ENCODE measurements at regions not wholly inside any gene's neighbourhood (a gene's known extent, or its start where the extent isn't known, plus 50 kb on each side); places are given as distances from the start of the nearest gene placed in this dataset.

DNA sequence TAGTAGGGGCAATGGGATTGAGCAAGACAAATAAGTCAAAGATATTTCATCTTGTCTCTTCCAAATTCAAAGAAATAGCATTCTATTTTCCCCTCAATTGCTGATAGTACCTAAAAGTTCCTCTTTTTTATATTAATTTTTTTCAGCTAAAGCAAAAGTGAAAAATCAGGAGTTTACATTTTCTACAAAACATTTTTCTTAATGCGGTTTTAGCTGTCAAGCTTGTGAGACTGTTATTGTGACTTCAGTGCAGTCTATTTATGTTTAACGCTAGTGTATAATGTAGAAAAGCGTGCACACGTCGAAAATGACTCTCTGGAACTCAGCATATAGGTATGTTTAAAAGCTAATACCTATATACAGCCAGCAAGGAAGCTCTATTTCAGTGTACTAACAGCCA, 119.8 kb downstream of the BTBD3 start:
- POLR2A ChIA-PET = no interaction called here
- CTCF ChIA-PET = interaction anchor here (0.9 to 1.3 kb wide), 3 partner anchors 25 to 170 kb away, joined by 3 to 5 read pairs (median 4); no protein-coding TSS in a partner anchor
- no TSS peak for BruUV-seq (replicated peaks)
- Histone ChIP-seq H3K4me2 (ENCODE audit: insufficient read depth, low read length) (no peak overlapping the region), H3K79me2 (ENCODE audit: control insufficient read depth, insufficient read depth, low read length) (no peaks in the 10 kb centered on the region), H4K20me1 (replicated peaks; ENCODE audit: control insufficient read depth, extremely low read depth, insufficient read depth, low read length) (no peaks in the 10 kb centered on the region), H3K27me3 (ENCODE audit: control insufficient read depth in 2 of 2, insufficient read depth in 2 of 2, low read length in 2 of 2) (no peaks in the 10 kb centered on the region), H3K9me1 (replicated peaks; ENCODE audit: control insufficient read depth, extremely low read depth, insufficient read depth, low read length) (no peaks in the 10 kb centered on the region), H2AFZ (ENCODE audit: low read depth, low read length) (no peak overlapping the region), H3K9me3 (replicated peaks; ENCODE audit: control insufficient read depth, insufficient read depth, low read length) (no peaks in the 10 kb centered on the region), H3K9ac (replicated peaks; ENCODE audit: extremely low read depth, insufficient read depth, low read length) (no peak overlapping the region), H3K4me1 (ENCODE audit: control insufficient read depth, extremely low read depth, insufficient read depth, low read length) (no peaks in the 10 kb centered on the region), H3K27ac (ENCODE audit: insufficient read depth, low read depth, low read length) (no peak overlapping the region), H3K36me3 (ENCODE audit: control insufficient read depth in 2 of 2, extremely low read depth in 1 of 2, insufficient read depth in 2 of 2, low read length in 2 of 2) (no peaks in the 10 kb centered on the region), H3K4me3 (replicated peaks in 1 of 3; ENCODE audit: insufficient read depth in 1 of 3, low read depth in 1 of 3, low read length in 3 of 3) (no peak overlapping the region)
- DNase-seq (ENCODE audit: low read depth, low spot score) = no peak
- FAIRE-seq = no peak
- dilution Hi-C loops (cut with MboI; ENCODE audit: extremely low pct_ligation_motif_present, low sequenced_read_pairs) (no loop called here), intact Hi-C loops (cut with micrococcal nuclease) (no loop called here)
- no peak for TF ChIP-seq FOS (IDR thresholded peaks at IDR 0.05; ENCODE audit: borderline replicate concordance, insufficient read depth, low read length)
- TF ChIP-seq GATA2 (IDR thresholded peaks at IDR 0.05; ENCODE audit: insufficient read depth, insufficient read length, low read depth, low read length) = no peak
- TF ChIP-seq POLR2A (IDR thresholded peaks at IDR 0.05; ENCODE audit: low read depth, low read length) = no peak

DNA sequence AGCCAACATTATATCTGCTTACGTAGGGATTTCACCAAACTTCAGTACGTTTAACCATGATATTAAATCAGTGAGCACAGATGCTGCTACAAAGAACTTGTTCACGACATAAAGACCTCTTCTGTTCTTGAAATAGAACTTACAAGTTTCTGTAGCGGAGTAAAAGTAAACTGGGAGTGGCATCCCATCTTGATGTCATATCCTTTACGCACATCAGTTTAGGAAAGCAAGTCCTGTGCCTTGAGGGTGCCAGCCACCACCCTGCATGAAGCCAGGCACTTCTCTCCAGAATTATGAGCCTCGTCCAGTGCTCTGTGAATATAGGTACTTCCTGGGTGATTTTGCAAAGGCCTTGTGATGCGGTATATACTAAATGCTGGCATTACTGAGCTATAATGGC, 122.6 kb downstream of the BTBD3 start:
- Histone ChIP-seq H3K9ac (replicated peaks; ENCODE audit: extremely low read depth, insufficient read depth, low read length) (no peak overlapping the region), H3K36me3 (ENCODE audit: control insufficient read depth in 2 of 2, extremely low read depth in 1 of 2, insufficient read depth in 2 of 2, low read length in 2 of 2) (no peaks in the 10 kb centered on the region), H3K4me1 (ENCODE audit: control insufficient read depth, extremely low read depth, insufficient read depth, low read length) (no peaks in the 10 kb centered on the region), H3K27me3 (ENCODE audit: control insufficient read depth in 2 of 2, insufficient read depth in 2 of 2, low read length in 2 of 2) (no peaks in the 10 kb centered on the region), H3K9me1 (replicated peaks; ENCODE audit: control insufficient read depth, extremely low read depth, insufficient read depth, low read length) (no peaks in the 10 kb centered on the region), H3K4me2 (ENCODE audit: insufficient read depth, low read length) (no peak overlapping the region), H3K9me3 (replicated peaks; ENCODE audit: control insufficient read depth, insufficient read depth, low read length) (no peaks in the 10 kb centered on the region), H3K4me3 (replicated peaks in 1 of 3; ENCODE audit: insufficient read depth in 1 of 3, low read depth in 1 of 3, low read length in 3 of 3) (no peak overlapping the region), H3K27ac (ENCODE audit: insufficient read depth, low read depth, low read length) (no peak overlapping the region), H4K20me1 (replicated peaks; ENCODE audit: control insufficient read depth, extremely low read depth, insufficient read depth, low read length) (no peaks in the 10 kb centered on the region), H3K79me2 (ENCODE audit: control insufficient read depth, insufficient read depth, low read length) (no peaks in the 10 kb centered on the region), H2AFZ (ENCODE audit: low read depth, low read length) (no peak overlapping the region)
- dilution Hi-C loops (cut with MboI; ENCODE audit: extremely low pct_ligation_motif_present, low sequenced_read_pairs) = no loop called here
- intact Hi-C loops (cut with micrococcal nuclease) = no loop called here
- DNase-seq (ENCODE audit: low read depth, low spot score) (no peak), FAIRE-seq (no peak)
- CTCF ChIA-PET = no interaction called here
- no TSS peak for BruUV-seq (replicated peaks)
- POLR2A ChIA-PET = no interaction called here
- TF ChIP-seq EZH2 (IDR thresholded peaks at IDR 0.05; ENCODE audit: borderline replicate concordance, low read depth, low read length, severe bottlenecking) (no peak), FOS (IDR thresholded peaks at IDR 0.05; ENCODE audit: borderline replicate concordance, insufficient read depth, low read length) (no peak), POLR2A (IDR thresholded peaks at IDR 0.05; ENCODE audit: low read depth, low read length) (no peak), GATA2 (IDR thresholded peaks at IDR 0.05; ENCODE audit: insufficient read depth, insufficient read length, low read depth, low read length) (no peak), MYC (IDR thresholded peaks at IDR 0.05; ENCODE audit: low read depth, low read length) (no peak), JUN (IDR thresholded peaks at IDR 0.05; ENCODE audit: borderline replicate concordance, insufficient read depth, insufficient read length, low read depth) (no peak), POLR2AphosphoS5 (IDR thresholded peaks at IDR 0.05; ENCODE audit: insufficient read depth, low read depth, low read length) (no peak)
- TF ChIP-seq, protein P1, sequence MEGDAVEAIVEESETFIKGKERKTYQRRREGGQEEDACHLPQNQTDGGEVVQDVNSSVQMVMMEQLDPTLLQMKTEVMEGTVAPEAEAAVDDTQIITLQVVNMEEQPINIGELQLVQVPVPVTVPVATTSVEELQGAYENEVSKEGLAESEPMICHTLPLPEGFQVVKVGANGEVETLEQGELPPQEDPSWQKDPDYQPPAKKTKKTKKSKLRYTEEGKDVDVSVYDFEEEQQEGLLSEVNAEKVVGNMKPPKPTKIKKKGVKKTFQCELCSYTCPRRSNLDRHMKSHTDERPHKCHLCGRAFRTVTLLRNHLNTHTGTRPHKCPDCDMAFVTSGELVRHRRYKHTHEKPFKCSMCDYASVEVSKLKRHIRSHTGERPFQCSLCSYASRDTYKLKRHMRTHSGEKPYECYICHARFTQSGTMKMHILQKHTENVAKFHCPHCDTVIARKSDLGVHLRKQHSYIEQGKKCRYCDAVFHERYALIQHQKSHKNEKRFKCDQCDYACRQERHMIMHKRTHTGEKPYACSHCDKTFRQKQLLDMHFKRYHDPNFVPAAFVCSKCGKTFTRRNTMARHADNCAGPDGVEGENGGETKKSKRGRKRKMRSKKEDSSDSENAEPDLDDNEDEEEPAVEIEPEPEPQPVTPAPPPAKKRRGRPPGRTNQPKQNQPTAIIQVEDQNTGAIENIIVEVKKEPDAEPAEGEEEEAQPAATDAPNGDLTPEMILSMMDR (IDR thresholded peaks at IDR 0.05; ENCODE audit: extremely low read depth in 1 of 2, insufficient read depth in 1 of 2, low read depth in 1 of 2, low read length in 2 of 2) = no peak
- TF ChIP-seq, protein P2, sequence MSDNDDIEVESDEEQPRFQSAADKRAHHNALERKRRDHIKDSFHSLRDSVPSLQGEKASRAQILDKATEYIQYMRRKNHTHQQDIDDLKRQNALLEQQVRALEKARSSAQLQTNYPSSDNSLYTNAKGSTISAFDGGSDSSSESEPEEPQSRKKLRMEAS (IDR thresholded peaks at IDR 0.05; ENCODE audit: insufficient read depth, insufficient read length) = no peak
